ENCODE measurements at regions not wholly inside any gene's neighbourhood (a gene's known extent, or its start where the extent isn't known, plus 50 kb on each side); places are given as distances from the start of the nearest gene placed in this dataset.
A peak's percentile ranks its signal among the peaks of the same experiment; 100 is the strongest.

GRCh38 chr13:44678197-44678596 is 102.1 kb upstream of the TSC22D1 start:
- Histone ChIP-seq H3K14ac (ENCODE audit: insufficient read length) (no peak overlapping the region), H3K79me1 (ENCODE audit: low read depth, low read length) (no peaks in the 10 kb centered on the region), H3K23ac (ENCODE audit: insufficient read length) (no peak overlapping the region), H3K4me3 (ENCODE audit: extremely low read depth in 1 of 4, insufficient read depth in 2 of 4, low read depth in 3 of 4, low read length in 4 of 4) (no peak overlapping the region), H2AFZ (ENCODE audit: low read length) (no peak overlapping the region), H2BK120ac (replicated peaks; ENCODE audit: low read depth, low read length) (no peak overlapping the region), H4K91ac (replicated peaks; ENCODE audit: insufficient read length, low read length) (no peak overlapping the region), H3K27me3 (replicated peaks in 1 of 4; ENCODE audit: control insufficient read depth in 3 of 4, extremely low read depth in 1 of 4, insufficient read depth in 3 of 4, low read length in 3 of 4) (no peaks in the 10 kb centered on the region), H2BK15ac (ENCODE audit: low read length) (no peak overlapping the region), H3K36me3 (ENCODE audit: control insufficient read depth in 2 of 4, insufficient read depth in 4 of 4, low read length in 3 of 4) (no peaks in the 10 kb centered on the region), H3K79me2 (ENCODE audit: control insufficient read depth in 1 of 2, insufficient read depth in 2 of 2, low read length in 2 of 2) (no peaks in the 10 kb centered on the region), H2BK20ac (ENCODE audit: low read length) (no peak overlapping the region), H3K56ac (replicated peaks; ENCODE audit: insufficient read length, low read depth, low read length) (no peak overlapping the region), H3K23me2 (ENCODE audit: low read depth, low read length) (no peaks in the 10 kb centered on the region), H3K4ac (replicated peaks; ENCODE audit: insufficient read length, low read depth, low read length) (no peak overlapping the region), H3K9ac (replicated peaks in 1 of 4; ENCODE audit: extremely low read depth in 1 of 4, low read depth in 3 of 4, low read length in 3 of 4) (no peak overlapping the region), H4K5ac (ENCODE audit: insufficient read length, low read depth, low read length) (no peak overlapping the region), H2AK5ac (ENCODE audit: low read depth, low read length) (no peak overlapping the region), H3K27ac (ENCODE audit: low read depth, low read length) (no peak overlapping the region), H2BK5ac (ENCODE audit: low read depth, low read length) (no peak overlapping the region), H3K4me2 (ENCODE audit: insufficient read depth in 1 of 2, low read depth in 2 of 2, low read length in 2 of 2) (no peak overlapping the region), H3K18ac (ENCODE audit: extremely low read depth, low read length) (no peak overlapping the region), H3K9me3 (ENCODE audit: insufficient read depth in 2 of 2, low read depth in 1 of 2, low read length in 1 of 2) (peaks cover 0 to 17% of the 10 kb centered on the region in 2 experiments; a peak in 1 of 4 replicates), H3K4me1 (replicated peaks in 1 of 4; ENCODE audit: control insufficient read depth in 3 of 4, insufficient read depth in 4 of 4, low read length in 3 of 4) (no peaks in the 10 kb centered on the region), H2BK12ac (ENCODE audit: low read depth, low read length) (no peak overlapping the region), H4K8ac (ENCODE audit: extremely low read depth, insufficient read depth, low read length) (no peak overlapping the region), H4K20me1 (replicated peaks in 1 of 2; ENCODE audit: control insufficient read depth in 1 of 2, insufficient read depth in 2 of 2, low read length in 2 of 2) (no peaks in the 10 kb centered on the region)
- DNase-seq (ENCODE audit: low read depth in 1 of 2, low spot score in 2 of 2) (no peak), FAIRE-seq (no peak)
- CTCF ChIA-PET (ENCODE audit: partially characterized antibody), result no interaction called here
- 92% methylated on average over 6 of the region's 6 CpGs; no CpG with 5 or more reads in 1 of the 2 experiments for WGBS, 2 experiments (ENCODE audit: extremely low coverage in 1 of 2, insufficient coverage in 1 of 2, insufficient read length in 1 of 2, insufficient replicate concordance in 2 of 2, low coverage in 1 of 2, low lambda C conversion rate in 2 of 2, missing lambda C conversion rate in 1 of 2)
- POLR2A ChIA-PET (ENCODE audit: partially characterized antibody), result no interaction called here
- no peak for TF ChIP-seq ATF2 (IDR thresholded peaks at IDR 0.05; ENCODE audit: low read length)
- TF ChIP-seq RAD21 (IDR thresholded peaks at IDR 0.05 in 1 of 2, conservative IDR thresholded peaks at IDR 0.05 in 1 of 2; ENCODE audit: low read depth in 2 of 2, low read length in 2 of 2), result peak in 1 of 2 experiments; percentile 39; a peak in 2 of 4 replicates
